Mesothelial cell of epicardium (in vitro differentiated cells): ENCODE measurements at regions not wholly inside any gene's neighbourhood (a gene's known extent, or its start where the extent isn't known, plus 50 kb on each side); places are given as distances from the start of the nearest gene placed in this dataset.

ENCODE experiments used
- DNase-seq, 2 experiments: peaks; one replicate each; pipeline ENCODE4 v3.0.0; 2021; ENCODE audit warnings: low spot score in 2 of 2; ENCODE audit not compliant: unreplicated experiment in 2 of 2
- H3K27ac Mint-ChIP-seq: 2 replicates; pipeline ENCODE4 v1.8.0; 2021; ENCODE audit warnings: mixed read lengths
- H3K27me3 Mint-ChIP-seq: 2 replicates; pipeline ENCODE4 v1.8.0; 2021; ENCODE audit warnings: low read depth, mixed read lengths
- H3K36me3 Mint-ChIP-seq: 2 replicates; pipeline ENCODE4 v1.8.0; 2021; ENCODE audit warnings: mixed read lengths
- H3K4me1 Mint-ChIP-seq: 2 replicates; pipeline ENCODE4 v1.8.0; 2021; ENCODE audit warnings: mixed read lengths
- H3K4me3 Mint-ChIP-seq: 2 replicates; pipeline ENCODE4 v1.8.0; 2021; ENCODE audit warnings: mild to moderate bottlenecking, moderate library complexity, mixed read lengths
- H3K9me3 Mint-ChIP-seq: 2 replicates; pipeline ENCODE4 v1.8.0; 2021; ENCODE audit warnings: mixed read lengths
- TF ChIP-seq, protein P1 (sequence below): fragments of 200-600 bp; sonication (generic); IDR thresholded peaks from one replicate; pipeline ENCODE4 v1.5.0; 2021; ENCODE audit warnings: antibody characterized with exemption; ENCODE audit not compliant: unreplicated experiment

DNA sequence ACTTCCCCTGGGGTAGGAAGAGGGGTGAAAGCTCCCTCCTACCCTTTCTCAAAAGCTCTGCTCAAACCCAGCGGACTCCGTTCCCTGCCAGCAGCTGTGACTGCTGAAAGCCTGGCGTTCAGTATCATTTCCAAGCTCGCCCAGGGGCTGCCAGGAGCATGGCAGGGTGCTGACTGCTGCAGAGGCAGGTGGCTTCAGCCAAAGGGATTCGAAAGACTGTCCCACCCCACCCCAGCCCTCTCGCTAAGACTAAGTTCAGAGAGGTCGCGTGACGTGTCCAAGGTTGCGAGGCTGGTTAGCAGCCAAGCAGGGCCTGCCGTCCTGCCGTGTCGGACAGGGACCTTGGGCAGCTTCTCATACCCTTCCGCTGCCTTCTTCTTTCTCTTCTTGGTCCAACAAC is 72.3 kb upstream of the RAB12 start:
- H3K36me3 Mint-ChIP-seq: no peaks in the 10 kb centered on the region
- no peak for DNase-seq
- no peaks in the 10 kb centered on the region for H3K27me3 Mint-ChIP-seq
- TF ChIP-seq, protein P1, sequence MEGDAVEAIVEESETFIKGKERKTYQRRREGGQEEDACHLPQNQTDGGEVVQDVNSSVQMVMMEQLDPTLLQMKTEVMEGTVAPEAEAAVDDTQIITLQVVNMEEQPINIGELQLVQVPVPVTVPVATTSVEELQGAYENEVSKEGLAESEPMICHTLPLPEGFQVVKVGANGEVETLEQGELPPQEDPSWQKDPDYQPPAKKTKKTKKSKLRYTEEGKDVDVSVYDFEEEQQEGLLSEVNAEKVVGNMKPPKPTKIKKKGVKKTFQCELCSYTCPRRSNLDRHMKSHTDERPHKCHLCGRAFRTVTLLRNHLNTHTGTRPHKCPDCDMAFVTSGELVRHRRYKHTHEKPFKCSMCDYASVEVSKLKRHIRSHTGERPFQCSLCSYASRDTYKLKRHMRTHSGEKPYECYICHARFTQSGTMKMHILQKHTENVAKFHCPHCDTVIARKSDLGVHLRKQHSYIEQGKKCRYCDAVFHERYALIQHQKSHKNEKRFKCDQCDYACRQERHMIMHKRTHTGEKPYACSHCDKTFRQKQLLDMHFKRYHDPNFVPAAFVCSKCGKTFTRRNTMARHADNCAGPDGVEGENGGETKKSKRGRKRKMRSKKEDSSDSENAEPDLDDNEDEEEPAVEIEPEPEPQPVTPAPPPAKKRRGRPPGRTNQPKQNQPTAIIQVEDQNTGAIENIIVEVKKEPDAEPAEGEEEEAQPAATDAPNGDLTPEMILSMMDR: no peak
- H3K4me3 Mint-ChIP-seq: no peak overlapping the region
- peaks cover 28% of the 10 kb centered on the region for H3K9me3 Mint-ChIP-seq
- H3K4me1 Mint-ChIP-seq: no peaks in the 10 kb centered on the region
- no peak overlapping the region for H3K27ac Mint-ChIP-seq

GRCh38 chr18:8537400-8537799 is 71.8 kb upstream of the RAB12 start:
- Mint-ChIP-seq H3K4me1 (no peaks in the 10 kb centered on the region), H3K36me3 (no peaks in the 10 kb centered on the region), H3K4me3 (no peak overlapping the region), H3K27me3 (no peaks in the 10 kb centered on the region), H3K9me3 (peaks cover 23% of the 10 kb centered on the region), H3K27ac (no peak overlapping the region)
- no peak for DNase-seq
- TF ChIP-seq, protein P1: no peak

- TF ChIP-seq, protein P1: no peak
- no peak for DNase-seq
- Mint-ChIP-seq H3K27me3 (no peaks in the 10 kb centered on the region), H3K4me3 (no peak overlapping the region), H3K36me3 (no peaks in the 10 kb centered on the region), H3K27ac (no peak overlapping the region), H3K9me3 (peaks cover 8% of the 10 kb centered on the region), H3K4me1 (no peaks in the 10 kb centered on the region)
Observed at GRCh38 chr18:8538935-8539334, 70.3 kb upstream of the RAB12 start.

DNA sequence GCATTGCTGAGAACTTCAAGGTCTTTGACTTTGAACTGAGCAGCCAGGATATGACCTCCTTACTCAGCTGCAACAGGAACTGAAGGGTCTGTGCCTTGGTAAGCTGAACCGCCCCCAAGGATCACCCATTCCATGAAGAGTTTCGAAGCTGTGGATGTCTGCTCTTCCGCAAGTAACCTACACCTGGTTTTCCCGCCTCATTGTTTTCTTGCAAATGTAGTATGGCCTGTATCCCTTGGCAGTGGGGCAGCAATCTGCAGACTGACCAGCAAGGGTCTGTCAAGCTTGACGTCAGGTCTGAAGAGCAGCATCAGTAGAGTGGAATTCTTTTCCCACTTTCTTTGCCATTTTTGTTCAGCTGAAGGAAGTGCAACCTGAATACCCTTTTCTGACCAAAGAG is 62.6 kb upstream of the RAB12 start:
- H3K36me3 Mint-ChIP-seq: no peaks in the 10 kb centered on the region
- no peaks in the 10 kb centered on the region for H3K9me3 Mint-ChIP-seq
- DNase-seq: no peak
- no peak overlapping the region for H3K27ac Mint-ChIP-seq
- H3K27me3 Mint-ChIP-seq: no peaks in the 10 kb centered on the region
- H3K4me1 Mint-ChIP-seq: no peaks in the 10 kb centered on the region
- no peak overlapping the region for H3K4me3 Mint-ChIP-seq
- TF ChIP-seq, protein P1: no peak

DNA sequence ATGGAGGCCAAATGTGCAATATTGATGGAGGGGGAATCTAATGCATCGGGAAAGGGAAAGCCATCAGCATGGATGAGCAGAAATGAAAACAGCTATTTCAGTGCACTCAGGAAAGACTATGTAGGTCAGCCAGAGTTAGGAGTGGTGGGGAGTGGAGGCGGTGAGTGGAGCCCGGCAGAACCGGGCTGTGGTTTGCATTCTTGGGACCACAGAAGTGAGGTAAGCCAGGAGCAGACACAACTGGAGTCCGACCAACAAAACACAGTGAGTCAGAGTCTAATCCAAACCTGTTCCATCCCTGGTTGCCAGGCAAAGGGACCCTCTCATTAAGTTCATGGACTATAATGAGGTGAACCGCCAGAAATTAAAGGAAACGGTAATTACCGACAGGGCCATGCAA is 61.1 kb upstream of the RAB12 start:
- H3K36me3 Mint-ChIP-seq: no peaks in the 10 kb centered on the region
- peaks cover 6% of the 10 kb centered on the region for H3K4me1 Mint-ChIP-seq
- DNase-seq: no peak
- no peak overlapping the region for H3K4me3 Mint-ChIP-seq
- no peak overlapping the region for H3K27ac Mint-ChIP-seq
- no peaks in the 10 kb centered on the region for H3K9me3 Mint-ChIP-seq
- H3K27me3 Mint-ChIP-seq: no peaks in the 10 kb centered on the region
- TF ChIP-seq, protein P1: no peak

- no peak overlapping the region for H3K27ac Mint-ChIP-seq
- no peak overlapping the region for H3K4me3 Mint-ChIP-seq
- peaks cover 12% of the 10 kb centered on the region for H3K4me1 Mint-ChIP-seq
- H3K27me3 Mint-ChIP-seq: no peaks in the 10 kb centered on the region
- H3K36me3 Mint-ChIP-seq: no peaks in the 10 kb centered on the region
- no peaks in the 10 kb centered on the region for H3K9me3 Mint-ChIP-seq
- TF ChIP-seq, protein P1: no peak
- no peak for DNase-seq
Observed at GRCh38 chr18:8549254-8549757, 59.9 kb upstream of the RAB12 start.
